ENCODE measurements at regions not wholly inside any gene's neighbourhood (a gene's known extent, or its start where the extent isn't known, plus 50 kb on each side); places are given as distances from the start of the nearest gene placed in this dataset.

- H4K20me1 ChIP-seq (ENCODE audit: control insufficient read depth, insufficient read depth, low read length, poor library complexity, severe bottlenecking), result no peaks in the 10 kb centered on the region
- H3K36me3 ChIP-seq (replicated peaks in 1 of 2; ENCODE audit: control extremely low read depth in 1 of 2, control insufficient read depth in 1 of 2, extremely low read depth in 1 of 2, insufficient read depth in 2 of 2, low read length in 1 of 2), result no peaks in the 10 kb centered on the region
- no peak overlapping the region for H2AFZ ChIP-seq (ENCODE audit: insufficient read depth, low read depth, low read length, poor library complexity, severe bottlenecking)
- DNase-seq (no peak), ATAC-seq (ENCODE audit: low read depth) (no peak)
- H3K27ac ChIP-seq (ENCODE audit: low read length in 2 of 2), result no peak overlapping the region
- no peaks in the 10 kb centered on the region for H3K79me2 ChIP-seq (ENCODE audit: control insufficient read depth, insufficient read depth, low read length)
- peaks cover 0 to 16% (median 1%) of the 10 kb centered on the region in 3 donors for H3K9me3 ChIP-seq (ENCODE audit: control extremely low read depth in 1 of 3, control insufficient read depth in 2 of 3, insufficient read depth in 1 of 3, low read length in 2 of 3)
- no peak overlapping the region for H3K4me2 ChIP-seq (replicated peaks; ENCODE audit: low read depth, low read length, poor library complexity, severe bottlenecking)
- Mint-ChIP-seq H3K27me3 (peaks cover 17% of the 10 kb centered on the region), H3K27ac (no peak overlapping the region), H3K9me3 (ENCODE audit: insufficient read depth) (peaks cover 7% of the 10 kb centered on the region), H3K4me3 (no peak overlapping the region), H3K4me1 (peaks cover 15% of the 10 kb centered on the region)
- CTCF ChIA-PET, result no interaction called here
- intact Hi-C loops (cut with micrococcal nuclease), result no loop called here
- H3K4me3 ChIP-seq (ENCODE audit: control extremely low read depth in 1 of 5, extremely low read depth in 1 of 5, insufficient read depth in 1 of 5, low read depth in 2 of 5, low read length in 4 of 5), result no peak overlapping the region
- no CpG with 5 or more reads among the region's 1 CpG for WGBS (ENCODE audit: insufficient coverage)
- TF ChIP-seq CTCF (IDR thresholded peaks at IDR 0.05) (no peak), EZH2 (IDR thresholded peaks at IDR 0.05; ENCODE audit: borderline replicate concordance, insufficient read depth, low read depth, low read length, poor library complexity, severe bottlenecking) (no peak)
- peaks cover 11 to 14% of the 10 kb centered on the region in 2 donors for H3K4me1 ChIP-seq (ENCODE audit: control insufficient read depth in 2 of 2, insufficient read depth in 2 of 2, low read length in 2 of 2)
- peaks cover 0 to 25% (median 9%) of the 10 kb centered on the region in 4 experiments for H3K27me3 ChIP-seq (replicated peaks in 1 of 4; ENCODE audit: control extremely low read depth in 1 of 4, control insufficient read depth in 3 of 4, insufficient read depth in 4 of 4, low read length in 3 of 4)
- POLR2A ChIA-PET, result no interaction called here
- H3K9ac ChIP-seq (ENCODE audit: low read length), result no peak overlapping the region
These were observed 293.6 kb downstream of the HLX start for GRCh38 chr1:221172841-221173240.

GRCh38 chr1:221174330-221174993, 295.2 kb downstream of the HLX start:
- Histone ChIP-seq H3K27ac (ENCODE audit: low read length in 2 of 2) (no peak overlapping the region), H4K20me1 (ENCODE audit: control insufficient read depth, insufficient read depth, low read length, poor library complexity, severe bottlenecking) (no peaks in the 10 kb centered on the region), H3K36me3 (replicated peaks in 1 of 2; ENCODE audit: control extremely low read depth in 1 of 2, control insufficient read depth in 1 of 2, extremely low read depth in 1 of 2, insufficient read depth in 2 of 2, low read length in 1 of 2) (no peaks in the 10 kb centered on the region), H3K79me2 (ENCODE audit: control insufficient read depth, insufficient read depth, low read length) (no peaks in the 10 kb centered on the region), H3K9ac (ENCODE audit: low read length) (no peak overlapping the region), H3K27me3 (replicated peaks in 1 of 4; ENCODE audit: control extremely low read depth in 1 of 4, control insufficient read depth in 3 of 4, insufficient read depth in 4 of 4, low read length in 3 of 4) (peaks cover 0 to 20% (median 8%) of the 10 kb centered on the region in 4 experiments), H3K9me3 (ENCODE audit: control extremely low read depth in 1 of 3, control insufficient read depth in 2 of 3, insufficient read depth in 1 of 3, low read length in 2 of 3) (peaks cover 0 to 16% (median 1%) of the 10 kb centered on the region in 3 donors), H3K4me3 (ENCODE audit: control extremely low read depth in 1 of 5, extremely low read depth in 1 of 5, insufficient read depth in 1 of 5, low read depth in 2 of 5, low read length in 4 of 5) (no peak overlapping the region), H2AFZ (ENCODE audit: insufficient read depth, low read depth, low read length, poor library complexity, severe bottlenecking) (no peak overlapping the region), H3K4me1 (ENCODE audit: control insufficient read depth in 2 of 2, insufficient read depth in 2 of 2, low read length in 2 of 2) (peaks cover 0 to 2% of the 10 kb centered on the region in 2 donors), H3K4me2 (replicated peaks; ENCODE audit: low read depth, low read length, poor library complexity, severe bottlenecking) (no peak overlapping the region)
- ATAC-seq (ENCODE audit: low read depth) (no peak), DNase-seq (peak; percentile 19)
- TF ChIP-seq EZH2 (IDR thresholded peaks at IDR 0.05; ENCODE audit: borderline replicate concordance, insufficient read depth, low read depth, low read length, poor library complexity, severe bottlenecking), result no peak
- no peak for TF ChIP-seq CTCF (IDR thresholded peaks at IDR 0.05)
- H3K27me3 Mint-ChIP-seq, result peaks cover 20% of the 10 kb centered on the region
- H3K4me1 Mint-ChIP-seq, result peaks cover 3% of the 10 kb centered on the region
- H3K27ac Mint-ChIP-seq, result peak overlapping the region; percentile 59
- CTCF ChIA-PET, result interaction anchor here (0.8 to 3.7 kb wide), 7 partner anchors 13 to 300 kb away, joined by 3 to 12 read pairs (median 3); partner anchors contain the start of gene HLX
- 96% methylated on average over 3 of the region's 8 CpGs for WGBS (ENCODE audit: insufficient coverage)
- intact Hi-C loops (cut with micrococcal nuclease), result loop anchor here (1.0 kb wide), 1 partner anchor 300 kb away; no protein-coding TSS in a partner anchor
- no peak overlapping the region for H3K4me3 Mint-ChIP-seq
- peaks cover 7% of the 10 kb centered on the region for H3K9me3 Mint-ChIP-seq (ENCODE audit: insufficient read depth)
- POLR2A ChIA-PET, result no interaction called here

All from B cell (primary cell).